MG63 (cell line): ENCODE measurements at regions not wholly inside any gene's neighbourhood (a gene's known extent, or its start where the extent isn't known, plus 50 kb on each side); places are given as distances from the start of the nearest gene placed in this dataset.

ENCODE experiments used
- DNase-seq: peaks from one replicate; pipeline ENCODE4 v3.0.0-alpha.2; 2020
- H3K27me3 ChIP-seq: fragments of 250-450 bp; sonication (Bioruptor Pico); 2 replicates; pipeline ENCODE4 v1.5.1; 2020; ENCODE audit warnings: mild to moderate bottlenecking, moderate library complexity
- H3K36me3 ChIP-seq: fragments of 250-450 bp; sonication (Bioruptor Pico); 2 replicates; pipeline ENCODE4 v1.5.1; 2020; ENCODE audit warnings: mild to moderate bottlenecking, moderate library complexity
- H3K4me3 ChIP-seq: fragments of 250-450 bp; sonication (Bioruptor Pico); 2 replicates; pipeline ENCODE4 v1.5.1; 2020; ENCODE audit warnings: mild to moderate bottlenecking, moderate library complexity
- H3K9me3 ChIP-seq: fragments of 250-450 bp; sonication (Bioruptor Pico); 2 replicates; pipeline ENCODE4 v1.5.1; 2020; ENCODE audit warnings: mild to moderate bottlenecking, moderate library complexity

- Histone ChIP-seq H3K4me3 (no peak overlapping the region), H3K36me3 (no peaks in the 10 kb centered on the region), H3K27me3 (no peaks in the 10 kb centered on the region), H3K9me3 (no peaks in the 10 kb centered on the region)
- no peak for DNase-seq
These were observed 137.2 kb upstream of the NGF start for GRCh38 chr1:115475252-115475651.

- Histone ChIP-seq H3K27me3 (no peaks in the 10 kb centered on the region), H3K9me3 (no peaks in the 10 kb centered on the region), H3K4me3 (no peak overlapping the region), H3K36me3 (no peaks in the 10 kb centered on the region)
- DNase-seq, result no peak
These were observed 136.0 kb upstream of the NGF start for GRCh38 chr1:115473986-115474565.

- no peak overlapping the region for H3K4me3 ChIP-seq
- H3K27me3 ChIP-seq, result no peaks in the 10 kb centered on the region
- DNase-seq, result peak; percentile 56
- no peaks in the 10 kb centered on the region for H3K9me3 ChIP-seq
- no peaks in the 10 kb centered on the region for H3K36me3 ChIP-seq
These were observed 131.8 kb upstream of the NGF start for GRCh38 chr1:115469703-115470476.

- DNase-seq, result no peak
- Histone ChIP-seq H3K4me3 (no peak overlapping the region), H3K27me3 (no peaks in the 10 kb centered on the region), H3K9me3 (no peaks in the 10 kb centered on the region), H3K36me3 (no peaks in the 10 kb centered on the region)
These were observed 129.7 kb upstream of the NGF start for GRCh38 chr1:115467790-115468189.

GRCh38 chr1:115467196-115467595 lies 129.1 kb upstream of the NGF start:
- Histone ChIP-seq H3K4me3 (no peak overlapping the region), H3K27me3 (no peaks in the 10 kb centered on the region), H3K36me3 (no peaks in the 10 kb centered on the region), H3K9me3 (no peaks in the 10 kb centered on the region)
- DNase-seq, result no peak

- H3K4me3 ChIP-seq, result no peak overlapping the region
- H3K36me3 ChIP-seq, result no peaks in the 10 kb centered on the region
- H3K9me3 ChIP-seq, result no peaks in the 10 kb centered on the region
- DNase-seq, result no peak
- H3K27me3 ChIP-seq, result no peaks in the 10 kb centered on the region
These were observed 128.4 kb upstream of the NGF start for GRCh38 chr1:115466433-115466832.

GRCh38 chr1:115465802-115466363 lies 127.8 kb upstream of the NGF start:
- H3K27me3 ChIP-seq, result no peaks in the 10 kb centered on the region
- H3K4me3 ChIP-seq, result no peak overlapping the region
- no peak for DNase-seq
- H3K9me3 ChIP-seq, result no peaks in the 10 kb centered on the region
- no peaks in the 10 kb centered on the region for H3K36me3 ChIP-seq

- Histone ChIP-seq H3K4me3 (no peak overlapping the region), H3K36me3 (no peaks in the 10 kb centered on the region)
- no peak for DNase-seq
These were observed 125.3 kb upstream of the NGF start for GRCh38 chr1:115463347-115463746.

GRCh38 chr1:115462566-115463076 lies 124.6 kb upstream of the NGF start:
- no peak for DNase-seq
- H3K27me3 ChIP-seq, result no peaks in the 10 kb centered on the region
- H3K36me3 ChIP-seq, result no peaks in the 10 kb centered on the region
- H3K9me3 ChIP-seq, result no peaks in the 10 kb centered on the region
- H3K4me3 ChIP-seq, result no peak overlapping the region

More at GRCh38 chr1:115463347-115463746, 125.3 kb upstream of the NGF start:
- no peaks in the 10 kb centered on the region for H3K9me3 ChIP-seq
- H3K27me3 ChIP-seq, result no peaks in the 10 kb centered on the region

GRCh38 chr1:115461526-115461925 lies 123.5 kb upstream of the NGF start:
- no peaks in the 10 kb centered on the region for H3K27me3 ChIP-seq
- DNase-seq, result no peak
- H3K4me3 ChIP-seq, result no peak overlapping the region
- no peaks in the 10 kb centered on the region for H3K36me3 ChIP-seq
- no peaks in the 10 kb centered on the region for H3K9me3 ChIP-seq

GRCh38 chr1:115459161-115459560 lies 121.1 kb upstream of the NGF start:
- H3K9me3 ChIP-seq, result no peaks in the 10 kb centered on the region
- H3K27me3 ChIP-seq, result no peaks in the 10 kb centered on the region
- H3K36me3 ChIP-seq, result no peaks in the 10 kb centered on the region
- no peak overlapping the region for H3K4me3 ChIP-seq
- no peak for DNase-seq

- no peak for DNase-seq
- Histone ChIP-seq H3K27me3 (no peaks in the 10 kb centered on the region), H3K36me3 (no peaks in the 10 kb centered on the region), H3K9me3 (no peaks in the 10 kb centered on the region), H3K4me3 (no peak overlapping the region)
These were observed 120.5 kb upstream of the NGF start for GRCh38 chr1:115458426-115459114.

- H3K27me3 ChIP-seq, result no peaks in the 10 kb centered on the region
- DNase-seq, result no peak
- no peaks in the 10 kb centered on the region for H3K9me3 ChIP-seq
- no peaks in the 10 kb centered on the region for H3K36me3 ChIP-seq
- no peak overlapping the region for H3K4me3 ChIP-seq
These were observed 119.2 kb upstream of the NGF start for GRCh38 chr1:115457289-115457688.

- Histone ChIP-seq H3K27me3 (no peaks in the 10 kb centered on the region), H3K9me3 (no peaks in the 10 kb centered on the region), H3K36me3 (no peaks in the 10 kb centered on the region), H3K4me3 (no peak overlapping the region)
- DNase-seq, result peak; percentile 76
These were observed 118.5 kb upstream of the NGF start for GRCh38 chr1:115456441-115456961.

- DNase-seq, result peak; percentile 78
- no peak overlapping the region for H3K4me3 ChIP-seq
These were observed 116.9 kb upstream of the NGF start for GRCh38 chr1:115454837-115455511.

GRCh38 chr1:115453666-115454065 lies 115.6 kb upstream of the NGF start:
- Histone ChIP-seq H3K4me3 (no peak overlapping the region), H3K36me3 (no peaks in the 10 kb centered on the region), H3K9me3 (no peaks in the 10 kb centered on the region), H3K27me3 (no peaks in the 10 kb centered on the region)
- DNase-seq, result no peak

More at GRCh38 chr1:115454837-115455511, 116.9 kb upstream of the NGF start:
- no peaks in the 10 kb centered on the region for H3K27me3 ChIP-seq
- H3K9me3 ChIP-seq, result no peaks in the 10 kb centered on the region
- H3K36me3 ChIP-seq, result no peaks in the 10 kb centered on the region
